HG03045 (cell line): ENCODE measurements at regions not wholly inside any gene's neighbourhood (a gene's known extent, or its start where the extent isn't known, plus 50 kb on each side); places are given as distances from the start of the nearest gene placed in this dataset.
"Not testable (repeated sequence)": the region's sequence is repeated elsewhere in the genome, so short reads cannot be mapped to it uniquely, and the experiment has no call there.

Source experiments
- ATAC-seq: cut with Tn5 transposase; IDR thresholded peaks from one replicate; pipeline ENCODE4 v1.9.1; 2021; ENCODE audit warnings: mild to moderate bottlenecking, moderate library complexity; ENCODE audit not compliant: unreplicated experiment

GRCh38 chr17:71779482-71779881, 341.3 kb upstream of the SOX9 start:
- no peak for ATAC-seq

GRCh38 chr17:71780596-71780995, 340.2 kb upstream of the SOX9 start:
- no peak for ATAC-seq

GRCh38 chr17:71782021-71782420, 338.8 kb upstream of the SOX9 start:
- ATAC-seq: not testable (repeated sequence)

GRCh38 chr17:71790791-71791190, 330.0 kb upstream of the SOX9 start:
- no peak for ATAC-seq

- ATAC-seq: no peak
These were observed 329.5 kb upstream of the SOX9 start for GRCh38 chr17:71791311-71791710.

GRCh38 chr17:71792966-71793365, 327.9 kb upstream of the SOX9 start:
- no peak for ATAC-seq

- ATAC-seq: no peak
These were observed 327.3 kb upstream of the SOX9 start for GRCh38 chr17:71793518-71793917.

GRCh38 chr17:71798701-71799100, 322.1 kb upstream of the SOX9 start:
- ATAC-seq: no peak

GRCh38 chr17:71799657-71800056, 321.2 kb upstream of the SOX9 start:
- no peak for ATAC-seq

GRCh38 chr17:71801301-71801700, 319.5 kb upstream of the SOX9 start:
- ATAC-seq: no peak

GRCh38 chr17:71802663-71803062, 318.2 kb upstream of the SOX9 start:
- ATAC-seq: no peak

GRCh38 chr17:71803656-71804284, 317.1 kb upstream of the SOX9 start:
- no peak for ATAC-seq

- ATAC-seq: no peak
These were observed 311.3 kb upstream of the SOX9 start for GRCh38 chr17:71809537-71809936.

- ATAC-seq: not testable (repeated sequence)
These were observed 307.0 kb upstream of the SOX9 start for GRCh38 chr17:71813861-71814260.

- no peak for ATAC-seq
These were observed 299.3 kb upstream of the SOX9 start for GRCh38 chr17:71821511-71821910.

- ATAC-seq: no peak
These were observed 296.1 kb upstream of the SOX9 start for GRCh38 chr17:71824671-71825070.

- no peak for ATAC-seq
These were observed 295.1 kb upstream of the SOX9 start for GRCh38 chr17:71825687-71826086.

GRCh38 chr17:71828182-71828596, 292.6 kb upstream of the SOX9 start:
- no peak for ATAC-seq

- ATAC-seq: no peak
These were observed 290.0 kb upstream of the SOX9 start for GRCh38 chr17:71830866-71831265.

GRCh38 chr17:71842986-71843385, 277.8 kb upstream of the SOX9 start:
- ATAC-seq: no peak

- no peak for ATAC-seq
These were observed 275.5 kb upstream of the SOX9 start for GRCh38 chr17:71845337-71845736.

GRCh38 chr17:71846561-71847110, 274.2 kb upstream of the SOX9 start:
- no peak for ATAC-seq
